ENCODE measurements at regions not wholly inside any gene's neighbourhood (a gene's known extent, or its start where the extent isn't known, plus 50 kb on each side); places are given as distances from the start of the nearest gene placed in this dataset.

DNA sequence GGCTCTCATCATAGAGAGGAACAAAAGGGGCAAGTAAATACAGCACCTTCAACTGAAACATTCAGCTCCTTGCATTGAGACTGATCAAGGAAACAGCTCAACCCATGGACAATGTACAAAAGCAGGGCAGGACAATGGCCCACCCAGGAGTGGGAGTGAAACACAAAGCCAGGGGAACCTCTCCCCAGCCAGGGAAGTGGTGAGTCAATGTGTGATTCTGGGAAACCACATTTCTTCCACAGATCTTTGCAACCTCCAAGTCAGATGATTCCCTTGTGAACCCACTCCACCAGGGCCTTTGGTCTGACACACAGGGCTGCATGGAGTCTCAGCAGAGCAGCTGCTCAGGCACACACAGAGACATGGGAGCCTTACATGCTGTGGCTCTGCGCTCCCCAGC is 294.5 kb downstream of the NR4A2 start:
- Histone ChIP-seq H3K27ac (ENCODE audit: insufficient read depth, low read depth, low read length) (no peak overlapping the region), H3K4me3 (replicated peaks in 1 of 3; ENCODE audit: insufficient read depth in 1 of 3, low read depth in 1 of 3, low read length in 3 of 3) (no peak overlapping the region), H3K27me3 (ENCODE audit: control insufficient read depth in 2 of 2, insufficient read depth in 2 of 2, low read length in 2 of 2) (no peaks in the 10 kb centered on the region), H3K9me1 (replicated peaks; ENCODE audit: control insufficient read depth, extremely low read depth, insufficient read depth, low read length) (no peaks in the 10 kb centered on the region), H3K79me2 (ENCODE audit: control insufficient read depth, insufficient read depth, low read length) (no peaks in the 10 kb centered on the region), H3K9me3 (replicated peaks; ENCODE audit: control insufficient read depth, insufficient read depth, low read length) (no peaks in the 10 kb centered on the region), H3K4me2 (ENCODE audit: insufficient read depth, low read length) (no peak overlapping the region), H3K36me3 (ENCODE audit: control insufficient read depth in 2 of 2, extremely low read depth in 1 of 2, insufficient read depth in 2 of 2, low read length in 2 of 2) (no peaks in the 10 kb centered on the region), H2AFZ (ENCODE audit: low read depth, low read length) (no peak overlapping the region), H3K9ac (replicated peaks; ENCODE audit: extremely low read depth, insufficient read depth, low read length) (no peak overlapping the region), H4K20me1 (replicated peaks; ENCODE audit: control insufficient read depth, extremely low read depth, insufficient read depth, low read length) (no peaks in the 10 kb centered on the region), H3K4me1 (ENCODE audit: control insufficient read depth, extremely low read depth, insufficient read depth, low read length) (no peaks in the 10 kb centered on the region)
- FAIRE-seq = no peak
- DNase-seq (ENCODE audit: low read depth, low spot score) = no peak
- ChIA-PET POLR2A (no interaction called here), CTCF (no interaction called here)
- dilution Hi-C loops (cut with MboI; ENCODE audit: extremely low pct_ligation_motif_present, low sequenced_read_pairs) = no loop called here
- BruUV-seq (replicated peaks) = no TSS peak
- intact Hi-C loops (cut with micrococcal nuclease) = no loop called here
- TF ChIP-seq POLR2A (IDR thresholded peaks at IDR 0.05; ENCODE audit: low read depth, low read length) (no peak), JUN (IDR thresholded peaks at IDR 0.05; ENCODE audit: borderline replicate concordance, insufficient read depth, insufficient read length, low read depth) (no peak), GATA2 (IDR thresholded peaks at IDR 0.05; ENCODE audit: insufficient read depth, insufficient read length, low read depth, low read length) (no peak), EZH2 (IDR thresholded peaks at IDR 0.05; ENCODE audit: borderline replicate concordance, low read depth, low read length, severe bottlenecking) (no peak), FOS (IDR thresholded peaks at IDR 0.05; ENCODE audit: borderline replicate concordance, insufficient read depth, low read length) (no peak), MYC (IDR thresholded peaks at IDR 0.05; ENCODE audit: low read depth, low read length) (no peak), POLR2AphosphoS5 (IDR thresholded peaks at IDR 0.05; ENCODE audit: insufficient read depth, low read depth, low read length) (no peak), MAX (IDR thresholded peaks at IDR 0.05; ENCODE audit: insufficient read depth, insufficient read length) (no peak)
- TF ChIP-seq, protein P1, sequence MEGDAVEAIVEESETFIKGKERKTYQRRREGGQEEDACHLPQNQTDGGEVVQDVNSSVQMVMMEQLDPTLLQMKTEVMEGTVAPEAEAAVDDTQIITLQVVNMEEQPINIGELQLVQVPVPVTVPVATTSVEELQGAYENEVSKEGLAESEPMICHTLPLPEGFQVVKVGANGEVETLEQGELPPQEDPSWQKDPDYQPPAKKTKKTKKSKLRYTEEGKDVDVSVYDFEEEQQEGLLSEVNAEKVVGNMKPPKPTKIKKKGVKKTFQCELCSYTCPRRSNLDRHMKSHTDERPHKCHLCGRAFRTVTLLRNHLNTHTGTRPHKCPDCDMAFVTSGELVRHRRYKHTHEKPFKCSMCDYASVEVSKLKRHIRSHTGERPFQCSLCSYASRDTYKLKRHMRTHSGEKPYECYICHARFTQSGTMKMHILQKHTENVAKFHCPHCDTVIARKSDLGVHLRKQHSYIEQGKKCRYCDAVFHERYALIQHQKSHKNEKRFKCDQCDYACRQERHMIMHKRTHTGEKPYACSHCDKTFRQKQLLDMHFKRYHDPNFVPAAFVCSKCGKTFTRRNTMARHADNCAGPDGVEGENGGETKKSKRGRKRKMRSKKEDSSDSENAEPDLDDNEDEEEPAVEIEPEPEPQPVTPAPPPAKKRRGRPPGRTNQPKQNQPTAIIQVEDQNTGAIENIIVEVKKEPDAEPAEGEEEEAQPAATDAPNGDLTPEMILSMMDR (IDR thresholded peaks at IDR 0.05; ENCODE audit: extremely low read depth in 1 of 2, insufficient read depth in 1 of 2, low read depth in 1 of 2, low read length in 2 of 2) = no peak
